Ovary (tissue), 3 donors: ENCODE measurements at regions not wholly inside any gene's neighbourhood (a gene's known extent, or its start where the extent isn't known, plus 50 kb on each side); places are given as distances from the start of the nearest gene placed in this dataset.

Experiments used
- EP300 ChIP-seq: sonication (generic); formaldehyde crosslinking; IDR thresholded peaks from one replicate; pipeline ENCODE4 v1.6.1; 2017; ENCODE audit warnings: antibody characterized with exemption
- POLR2A ChIP-seq: fragments of 450-650 bp; IDR thresholded peaks from one replicate; pipeline ENCODE4 v1.6.1; 2017; ENCODE audit warnings: antibody characterized with exemption, mild to moderate bottlenecking, moderate library complexity
- TF ChIP-seq, protein P1 (sequence below), 3 donors: fragments of 450-650 bp in 2 of 3; fragments of 200-600 bp in 1 of 3; IDR thresholded peaks; one replicate each; pipeline versions ENCODE4 v1.5.1 to v1.8.0; 2016 to 2022; ENCODE audit warnings: antibody characterized with exemption in 3 of 3, mild to moderate bottlenecking in 1 of 3
- donor health status: DM: no; HTN: no; CAD: no.

DNA sequence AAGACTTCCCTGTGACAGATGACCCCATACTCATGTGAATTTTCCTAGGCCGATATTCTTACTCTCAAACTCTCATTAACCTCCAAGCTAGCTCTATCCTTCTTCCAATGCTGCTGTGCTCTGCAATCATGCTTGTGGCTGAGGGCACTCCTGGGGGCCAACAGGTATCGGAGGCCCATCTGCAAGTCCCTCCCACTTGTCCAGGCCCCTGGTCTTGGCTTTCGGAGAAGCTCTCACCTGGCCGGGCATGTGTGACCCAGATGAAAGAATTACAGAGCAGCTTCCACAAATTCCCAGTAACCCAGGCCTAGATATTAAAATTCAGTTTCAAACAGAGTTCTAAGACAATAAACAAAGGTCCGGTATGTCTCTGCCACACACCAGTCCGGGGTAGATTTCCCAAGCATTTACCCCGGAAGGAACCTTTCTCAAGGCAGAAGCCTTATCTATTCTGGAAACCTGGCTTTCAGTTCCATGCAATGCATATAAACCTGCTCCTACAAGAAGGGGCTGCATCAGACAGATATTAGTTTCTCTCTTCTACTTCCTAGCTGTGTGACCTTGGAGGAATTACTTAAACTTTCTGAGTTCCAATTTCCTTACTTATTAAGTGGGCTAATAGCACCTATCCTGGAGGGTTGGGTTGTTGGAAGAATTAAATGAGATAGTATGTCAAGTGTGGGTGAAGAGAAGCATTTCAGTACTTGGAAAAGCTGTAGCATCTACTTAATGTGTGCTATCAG lies 270.8 kb downstream of the PTTG2 start:
- TF ChIP-seq, protein P1, sequence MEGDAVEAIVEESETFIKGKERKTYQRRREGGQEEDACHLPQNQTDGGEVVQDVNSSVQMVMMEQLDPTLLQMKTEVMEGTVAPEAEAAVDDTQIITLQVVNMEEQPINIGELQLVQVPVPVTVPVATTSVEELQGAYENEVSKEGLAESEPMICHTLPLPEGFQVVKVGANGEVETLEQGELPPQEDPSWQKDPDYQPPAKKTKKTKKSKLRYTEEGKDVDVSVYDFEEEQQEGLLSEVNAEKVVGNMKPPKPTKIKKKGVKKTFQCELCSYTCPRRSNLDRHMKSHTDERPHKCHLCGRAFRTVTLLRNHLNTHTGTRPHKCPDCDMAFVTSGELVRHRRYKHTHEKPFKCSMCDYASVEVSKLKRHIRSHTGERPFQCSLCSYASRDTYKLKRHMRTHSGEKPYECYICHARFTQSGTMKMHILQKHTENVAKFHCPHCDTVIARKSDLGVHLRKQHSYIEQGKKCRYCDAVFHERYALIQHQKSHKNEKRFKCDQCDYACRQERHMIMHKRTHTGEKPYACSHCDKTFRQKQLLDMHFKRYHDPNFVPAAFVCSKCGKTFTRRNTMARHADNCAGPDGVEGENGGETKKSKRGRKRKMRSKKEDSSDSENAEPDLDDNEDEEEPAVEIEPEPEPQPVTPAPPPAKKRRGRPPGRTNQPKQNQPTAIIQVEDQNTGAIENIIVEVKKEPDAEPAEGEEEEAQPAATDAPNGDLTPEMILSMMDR (IDR thresholded peaks at IDR 0.05): no peak
- TF ChIP-seq POLR2A: no peak
- no peak for TF ChIP-seq EP300
